Upper lobe of left lung (tissue), 6 donors: ENCODE measurements at regions not wholly inside any gene's neighbourhood (a gene's known extent, or its start where the extent isn't known, plus 50 kb on each side); places are given as distances from the start of the nearest gene placed in this dataset.
"Not testable (repeated sequence)": the region's sequence is repeated elsewhere in the genome, so short reads cannot be mapped to it uniquely, and the experiment has no call there.

ENCODE experiments used
- ATAC-seq, 2 donors: fragments of 200-7000 bp; cut with Tn5 transposase; one replicate each; pipeline ENCODE4 v1.9.1; 2022; ENCODE audit warnings: mild to moderate bottlenecking in 2 of 2, moderate library complexity in 2 of 2; ENCODE audit not compliant: low FRiP score in 2 of 2
- DNase-seq, 2 donors: peaks; one replicate each; pipeline ENCODE4 v3.0.0-alpha.2; 2019 to 2020
- H3K27ac ChIP-seq, 4 donors: fragments of 200-600 bp; sonication (generic); one replicate each; pipeline ENCODE4 v1.5.1; 2016 to 2019
- H3K27me3 ChIP-seq, 4 donors: fragments of 200-600 bp; sonication (generic); one replicate each; pipeline ENCODE4 v1.5.1; 2017 to 2019
- H3K36me3 ChIP-seq, 4 donors: fragments of 200-600 bp; sonication (generic); one replicate each; pipeline ENCODE4 v1.5.1; 2016 to 2019
- H3K4me1 ChIP-seq, 4 donors: fragments of 200-600 bp; sonication (generic); one replicate each; pipeline ENCODE4 v1.5.1; 2018 to 2019
- H3K4me3 ChIP-seq, 4 donors: fragments of 200-600 bp; sonication (generic); one replicate each; pipeline ENCODE4 v1.5.1; 2017 to 2019; ENCODE audit warnings: mild to moderate bottlenecking in 2 of 4, moderate library complexity in 1 of 4
- H3K9me3 ChIP-seq, 4 donors: fragments of 200-600 bp; sonication (generic); one replicate each; pipeline ENCODE4 v1.5.1; 2018 to 2019
- WGBS, 2 donors: methylation state at CpG; one replicate each; pipeline ENCODE4 v1.1.5; 2017 to 2018; 5-methylcytosine and 5-hydroxymethylcytosine counted together
- donor health status: DM: no; HTN: no; CAD: no; lungs with moderate emphysema.
- donor health status: DM: no; HTN: yes; CAD: no; lungs with severe emphysema.

DNA sequence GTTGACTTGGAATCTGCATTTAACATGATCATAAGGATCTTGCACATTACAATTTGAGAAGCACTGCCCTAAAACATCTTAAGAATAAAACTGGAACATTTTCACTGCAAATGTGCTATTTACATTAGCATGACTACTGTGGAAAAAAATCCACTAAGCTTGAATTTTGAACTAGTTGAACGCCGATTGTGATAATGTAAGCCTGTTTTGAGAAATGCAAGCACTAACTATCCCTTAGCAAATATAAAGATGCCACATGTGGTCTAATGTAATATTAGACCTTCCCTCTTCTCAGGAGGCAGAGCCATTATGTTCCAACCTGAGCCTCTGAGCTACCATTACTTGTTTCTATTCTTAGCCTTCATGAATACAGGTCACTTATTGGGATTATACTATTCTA lies 278.0 kb downstream of the SPATA31A6 start:
- WGBS, 2 donors: 76 to 78% methylated on average over 2 of the region's 2 CpGs
- not testable (repeated sequence) for DNase-seq, H3K4me3 ChIP-seq, H3K27ac ChIP-seq, H3K27me3 ChIP-seq, H3K36me3 ChIP-seq, H3K4me1 ChIP-seq, H3K9me3 ChIP-seq, ATAC-seq

DNA sequence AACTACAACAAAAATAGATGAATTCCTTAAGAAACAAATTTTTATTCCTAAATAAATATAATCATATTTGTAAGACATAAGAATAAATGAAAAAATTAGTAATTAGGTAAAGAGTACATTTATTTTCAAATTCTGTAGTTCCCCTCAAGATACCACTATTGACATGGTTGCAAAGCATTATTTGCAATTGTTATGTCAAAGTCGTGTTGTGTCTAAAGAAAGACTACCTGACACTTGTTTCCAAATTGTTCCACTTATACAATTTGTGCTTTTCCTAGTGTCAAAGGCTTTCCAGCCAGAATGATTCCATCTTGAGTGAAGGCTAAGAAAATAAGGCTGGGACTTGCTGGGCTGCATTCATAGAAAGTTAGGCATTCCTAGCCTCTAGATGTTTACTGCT lies 278.4 kb downstream of the SPATA31A6 start:
- 55 to 59% methylated on average over 1 of the region's 1 CpG for WGBS, 2 donors
- not testable (repeated sequence) for H3K27me3 ChIP-seq, H3K4me1 ChIP-seq, H3K27ac ChIP-seq, H3K36me3 ChIP-seq, H3K4me3 ChIP-seq, DNase-seq, ATAC-seq, H3K9me3 ChIP-seq

DNA sequence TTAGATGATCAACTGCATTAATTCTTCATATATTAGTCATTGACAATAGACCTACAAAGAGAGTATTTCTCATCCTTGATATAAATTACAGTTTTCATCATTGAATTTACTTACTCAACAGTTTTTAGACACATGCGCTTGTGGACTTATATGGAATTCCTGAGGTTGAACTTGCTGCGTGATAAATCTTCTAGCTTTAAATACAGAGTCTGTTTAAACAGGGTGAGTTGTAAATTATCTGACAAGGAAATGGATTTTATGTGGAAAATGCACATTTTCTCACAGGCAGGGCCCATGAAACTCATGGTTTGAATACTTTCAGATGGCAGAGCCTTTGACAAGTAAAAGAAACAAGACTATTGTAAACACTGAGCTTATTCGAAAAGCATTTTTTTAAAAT lies 280.5 kb downstream of the SPATA31A6 start:
- not testable (repeated sequence) for H3K4me1 ChIP-seq, ATAC-seq, H3K27ac ChIP-seq, H3K9me3 ChIP-seq, H3K36me3 ChIP-seq, DNase-seq, H3K27me3 ChIP-seq, H3K4me3 ChIP-seq
- WGBS, 2 donors: 64 to 79% methylated on average over 3 of the region's 3 CpGs

DNA sequence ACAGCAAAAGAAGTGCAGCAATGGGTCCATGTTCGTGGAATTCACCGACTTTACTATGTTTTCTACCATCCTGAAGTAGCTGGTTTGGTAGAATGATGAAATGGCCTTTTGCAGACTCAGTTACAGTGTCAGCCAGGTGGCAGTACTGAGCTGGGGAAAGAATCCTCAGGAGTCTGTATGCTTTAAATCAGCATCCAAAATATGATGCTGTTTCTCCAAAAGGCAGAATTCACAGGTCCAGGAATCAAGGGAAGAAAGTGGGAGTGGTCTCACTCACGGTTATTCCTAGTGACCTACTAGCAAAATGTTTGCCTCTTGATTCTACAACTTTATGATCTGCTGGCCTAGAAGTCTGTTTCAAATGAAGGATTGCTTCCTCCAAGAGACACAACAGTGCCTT lies 287.1 kb downstream of the SPATA31A6 start:
- DNase-seq: not testable (repeated sequence)

DNA sequence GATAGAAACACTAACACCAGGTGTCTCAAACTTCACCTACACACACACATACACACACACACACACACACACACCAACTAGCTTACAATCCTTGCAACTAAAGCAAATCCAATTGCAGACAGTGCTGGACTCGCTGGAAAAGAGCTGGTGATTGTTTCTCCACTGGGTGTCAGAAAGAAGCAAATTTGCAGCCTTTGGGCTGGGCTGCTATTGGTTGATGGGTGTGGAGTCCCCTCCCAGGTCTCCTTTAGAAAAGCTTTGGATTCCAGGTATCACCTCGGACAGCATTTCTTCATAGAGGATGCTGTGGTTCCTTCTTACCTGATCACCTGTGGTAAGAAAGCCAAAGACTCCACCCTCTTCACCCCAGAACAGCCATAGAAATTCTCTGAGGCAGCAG lies 307.5 kb downstream of the SPATA31A6 start:
- 52 to 60% methylated on average over 1 of the region's 2 CpGs for WGBS, 2 donors
- not testable (repeated sequence) for ATAC-seq, H3K27me3 ChIP-seq, H3K27ac ChIP-seq, H3K4me3 ChIP-seq, H3K4me1 ChIP-seq, H3K36me3 ChIP-seq, DNase-seq, H3K9me3 ChIP-seq

More for the DNA sequence above, 287.1 kb downstream of the SPATA31A6 start:
- H3K27ac ChIP-seq, H3K27me3 ChIP-seq, H3K9me3 ChIP-seq, H3K4me3 ChIP-seq, ATAC-seq, H3K4me1 ChIP-seq, H3K36me3 ChIP-seq: not testable (repeated sequence)
- 53 to 58% methylated on average over 3 of the region's 3 CpGs for WGBS, 2 donors

DNA sequence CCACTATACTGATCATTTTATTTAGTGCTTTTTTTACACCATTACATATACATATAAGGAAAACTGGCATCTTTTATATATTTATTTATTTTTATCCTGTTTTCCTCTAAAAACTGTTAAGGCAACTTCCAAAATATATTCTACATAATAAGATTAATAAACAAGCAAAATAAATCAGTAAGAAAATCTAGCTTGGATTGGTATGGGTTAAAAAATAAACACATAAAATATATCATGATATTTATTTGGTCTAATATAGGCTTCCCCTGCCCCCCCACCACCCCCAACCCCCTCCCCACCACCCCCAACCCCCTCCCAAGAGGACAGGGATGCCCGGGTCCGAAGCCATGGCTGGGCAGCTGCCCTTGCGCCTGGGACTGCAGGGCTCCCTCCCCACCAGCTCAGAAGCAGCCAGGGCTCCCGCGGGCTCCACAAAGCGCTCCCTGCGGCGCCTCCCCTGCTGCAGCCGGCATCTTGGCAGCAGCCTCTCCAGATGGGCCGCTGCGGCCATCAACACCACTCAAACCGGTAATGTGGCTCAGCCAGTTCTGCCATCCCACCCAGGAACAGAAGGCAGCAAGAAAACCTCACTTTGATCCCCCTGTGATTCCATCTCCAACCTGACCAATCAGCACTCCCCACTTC lies 319.3 kb downstream of the SPATA31A6 start:
- peak in 1 of 2 donors; percentile 54 for DNase-seq
- not testable (repeated sequence) for H3K27me3 ChIP-seq

DNA sequence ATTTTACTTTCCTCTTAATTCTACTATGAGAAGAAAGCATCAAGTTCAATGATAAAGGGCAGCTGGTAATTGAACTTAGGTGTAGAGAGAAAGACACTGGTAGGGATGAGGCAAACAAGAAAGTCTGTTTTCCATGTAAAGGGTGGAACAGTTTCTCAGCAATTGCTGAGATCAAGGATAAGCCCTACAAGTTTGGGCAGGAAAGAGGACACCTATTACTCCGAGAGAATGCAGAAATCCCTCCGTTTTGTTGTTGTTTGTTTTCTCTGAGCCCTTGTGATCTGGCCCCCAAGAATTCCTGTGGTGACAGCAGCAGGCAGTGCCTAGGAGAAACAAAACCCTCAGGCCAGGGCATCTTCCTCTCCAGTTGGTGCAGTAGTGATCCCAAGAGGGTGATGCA lies 324.7 kb downstream of the SPATA31A6 start:
- WGBS, 2 donors: 23 to 24% methylated on average over 2 of the region's 2 CpGs
- not testable (repeated sequence) for H3K9me3 ChIP-seq, H3K4me1 ChIP-seq, DNase-seq, ATAC-seq, H3K36me3 ChIP-seq, H3K27me3 ChIP-seq, H3K27ac ChIP-seq, H3K4me3 ChIP-seq

More for the DNA sequence above, 319.3 kb downstream of the SPATA31A6 start:
- not testable (repeated sequence) for H3K9me3 ChIP-seq, ATAC-seq, H3K4me1 ChIP-seq, H3K27ac ChIP-seq, H3K36me3 ChIP-seq, H3K4me3 ChIP-seq
- 85 to 94% methylated on average over 10 to 12 of the region's 12 CpGs for WGBS, 2 donors

DNA sequence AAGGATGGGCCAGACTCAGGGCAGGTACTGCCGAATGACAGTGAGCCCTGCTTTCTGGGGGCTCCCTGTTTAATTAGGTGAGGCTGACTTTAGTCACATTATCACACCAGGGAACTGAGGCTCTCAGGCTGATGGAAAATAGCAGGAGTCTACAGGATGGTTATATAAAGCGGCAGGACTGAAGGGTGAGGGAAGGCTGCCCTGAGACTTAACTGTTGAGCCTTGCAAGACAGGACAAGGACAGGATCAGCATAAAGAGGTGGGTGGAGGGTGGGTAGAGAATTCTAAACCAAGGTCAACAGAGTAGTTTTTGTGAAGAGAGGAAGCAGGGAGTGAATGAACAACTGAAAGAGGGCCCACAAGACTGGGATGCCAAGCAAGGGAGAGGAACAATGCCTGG lies 330.1 kb downstream of the SPATA31A6 start:
- H3K36me3 ChIP-seq, ATAC-seq, DNase-seq, H3K4me3 ChIP-seq, H3K27ac ChIP-seq, H3K4me1 ChIP-seq, H3K27me3 ChIP-seq, H3K9me3 ChIP-seq: not testable (repeated sequence)
- no CpG with 5 or more reads among the region's 2 CpGs for WGBS, 2 donors

DNA sequence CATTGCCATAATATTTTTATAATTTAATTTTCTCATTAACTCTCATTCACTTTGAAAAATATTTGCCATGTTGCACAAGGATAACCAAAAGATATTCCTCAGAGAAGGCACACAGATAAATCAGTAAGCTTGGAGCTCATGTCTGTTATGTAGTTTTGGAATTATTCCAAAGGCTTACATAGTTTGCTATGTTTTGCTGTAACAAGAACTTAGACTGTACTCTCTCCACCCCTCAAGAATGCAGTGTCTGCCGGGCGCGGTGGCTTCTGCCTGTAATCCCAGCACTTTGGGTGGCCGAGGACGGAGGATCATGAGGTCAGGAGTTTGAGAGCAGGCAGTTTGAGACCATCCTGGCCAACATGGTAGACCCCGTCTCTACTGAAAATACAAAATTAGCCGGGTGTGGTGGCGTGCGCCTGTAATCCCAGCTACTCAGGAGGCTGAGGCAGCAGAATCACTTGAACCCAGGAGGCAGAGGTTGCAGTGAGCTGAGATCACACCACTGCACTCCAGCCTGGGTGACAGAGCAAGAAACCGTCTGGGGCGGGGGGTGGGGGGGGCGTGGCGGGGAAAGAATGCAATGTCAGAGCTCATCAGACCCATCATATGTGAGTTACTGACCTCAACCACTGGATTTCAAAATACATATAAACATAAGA lies 351.0 kb downstream of the SPATA31A6 start:
- 75 to 85% methylated on average over 11 to 13 of the region's 13 CpGs for WGBS, 2 donors
- not testable (repeated sequence) for ATAC-seq, H3K27me3 ChIP-seq, H3K9me3 ChIP-seq, H3K27ac ChIP-seq, H3K36me3 ChIP-seq, H3K4me3 ChIP-seq, H3K4me1 ChIP-seq
- DNase-seq: peak in 1 of 2 donors; percentile 0

DNA sequence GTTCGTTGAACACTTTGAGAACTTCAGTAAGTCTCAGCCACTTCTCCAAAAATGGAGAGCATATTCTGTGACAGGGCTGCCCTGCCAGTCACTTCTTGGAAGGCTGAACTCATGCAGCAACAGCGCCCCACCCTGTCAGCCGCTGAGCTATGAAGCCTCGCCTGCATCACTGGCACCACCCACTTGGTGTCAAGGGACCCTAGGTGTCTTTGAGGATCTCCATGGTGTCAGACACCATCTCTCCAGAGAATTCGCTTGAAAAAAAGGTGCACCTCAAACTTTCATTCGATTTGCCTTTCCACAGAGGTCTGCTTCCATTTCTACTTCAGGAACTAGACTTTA lies 351.5 kb downstream of the SPATA31A6 start:
- not testable (repeated sequence) for H3K36me3 ChIP-seq, H3K9me3 ChIP-seq, ATAC-seq, H3K4me1 ChIP-seq, H3K4me3 ChIP-seq, H3K27me3 ChIP-seq, H3K27ac ChIP-seq
- DNase-seq: peak; percentile 0 to 23
- 22 to 31% methylated on average over 6 of the region's 6 CpGs for WGBS, 2 donors
